OCI-LY1 (cell line): ENCODE measurements at regions not wholly inside any gene's neighbourhood (a gene's known extent, or its start where the extent isn't known, plus 50 kb on each side); places are given as distances from the start of the nearest gene placed in this dataset.

Experiments used
- CTCF ChIP-seq: fragments of 200-600 bp; sonication (generic), shearing (Covaris generic); IDR thresholded peaks from 2 replicates; pipeline ENCODE4 v1.5.1; 2017; ENCODE audit warnings: mild to moderate bottlenecking, antibody characterized with exemption, low read length, moderate library complexity, mixed read lengths
- EZH2 ChIP-seq: fragments of 200-600 bp; sonication (generic), shearing (Covaris generic); IDR thresholded peaks from 2 replicates; pipeline ENCODE4 v1.8.0; 2017; ENCODE audit warnings: borderline replicate concordance, mixed run types, mild to moderate bottlenecking, antibody characterized with exemption, low read length, moderate library complexity, mixed read lengths

- TF ChIP-seq CTCF (no peak), EZH2 (no peak)
These were observed 283.6 kb upstream of the CTSO start for GRCh38 chr4:156237231-156237630.
